ENCODE measurements at regions not wholly inside any gene's neighbourhood (a gene's known extent, or its start where the extent isn't known, plus 50 kb on each side); places are given as distances from the start of the nearest gene placed in this dataset.

- TF ChIP-seq POLR2A (IDR thresholded peaks at IDR 0.05), result no peak
- TF ChIP-seq CTCF (IDR thresholded peaks at IDR 0.05), result no peak
Observed at GRCh38 chr9:16125629-16126028, 572.8 kb downstream of the CCDC171 start.

All from esophagus squamous epithelium (tissue), 4 donors.